BE2C (cell line): ENCODE measurements at regions not wholly inside any gene's neighbourhood (a gene's known extent, or its start where the extent isn't known, plus 50 kb on each side); places are given as distances from the start of the nearest gene placed in this dataset.

Experiments
- DNase-seq: peaks from one replicate; pipeline ENCODE4 v3.0.0-alpha.2; 2020
- H3K27me3 ChIP-seq: fragments of 250-450 bp; sonication (Bioruptor Pico); 2 replicates; pipeline ENCODE4 v1.5.1; 2020; ENCODE audit warnings: mild to moderate bottlenecking
- H3K36me3 ChIP-seq: fragments of 250-450 bp; sonication (Bioruptor Pico); 2 replicates; pipeline ENCODE4 v1.5.1; 2020; ENCODE audit warnings: mild to moderate bottlenecking
- H3K4me1 ChIP-seq: fragments of 250-450 bp; sonication (Bioruptor Pico); 2 replicates; pipeline ENCODE4 v1.5.1; 2020
- H3K4me3 ChIP-seq: 2 replicates; pipeline ENCODE4 v1.5.1; 2011; ENCODE audit warnings: low read depth, low read length
- H3K9me3 ChIP-seq: fragments of 250-450 bp; sonication (Bioruptor Pico); 2 replicates; pipeline ENCODE4 v1.5.1; 2020
- TF ChIP-seq, protein P1 (sequence below): IDR thresholded peaks from 2 replicates; pipeline ENCODE4 v1.5.1; 2012; ENCODE audit warnings: mild to moderate bottlenecking, low read depth, low read length

DNA sequence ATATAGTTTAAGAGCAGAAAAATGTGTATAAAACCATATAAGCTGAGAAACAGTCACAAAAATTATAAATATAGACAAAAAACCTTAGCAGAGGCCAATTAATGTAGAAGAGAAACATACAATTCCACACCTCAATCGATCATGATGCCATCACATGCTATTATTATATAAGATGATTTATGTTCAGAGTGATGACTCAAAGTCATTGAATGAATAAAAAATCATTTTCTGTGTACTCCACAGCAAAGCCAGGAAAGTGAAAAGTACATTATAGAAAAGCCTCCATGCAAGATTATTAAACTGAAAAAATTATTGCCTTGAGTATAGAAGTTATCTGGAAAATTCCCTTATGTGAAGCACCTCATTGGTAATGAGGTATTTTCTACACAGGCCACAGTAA, 229.2 kb upstream of the PPFIA2 start:
- no peaks in the 10 kb centered on the region for H3K9me3 ChIP-seq
- H3K4me1 ChIP-seq: no peaks in the 10 kb centered on the region
- TF ChIP-seq, protein P1, sequence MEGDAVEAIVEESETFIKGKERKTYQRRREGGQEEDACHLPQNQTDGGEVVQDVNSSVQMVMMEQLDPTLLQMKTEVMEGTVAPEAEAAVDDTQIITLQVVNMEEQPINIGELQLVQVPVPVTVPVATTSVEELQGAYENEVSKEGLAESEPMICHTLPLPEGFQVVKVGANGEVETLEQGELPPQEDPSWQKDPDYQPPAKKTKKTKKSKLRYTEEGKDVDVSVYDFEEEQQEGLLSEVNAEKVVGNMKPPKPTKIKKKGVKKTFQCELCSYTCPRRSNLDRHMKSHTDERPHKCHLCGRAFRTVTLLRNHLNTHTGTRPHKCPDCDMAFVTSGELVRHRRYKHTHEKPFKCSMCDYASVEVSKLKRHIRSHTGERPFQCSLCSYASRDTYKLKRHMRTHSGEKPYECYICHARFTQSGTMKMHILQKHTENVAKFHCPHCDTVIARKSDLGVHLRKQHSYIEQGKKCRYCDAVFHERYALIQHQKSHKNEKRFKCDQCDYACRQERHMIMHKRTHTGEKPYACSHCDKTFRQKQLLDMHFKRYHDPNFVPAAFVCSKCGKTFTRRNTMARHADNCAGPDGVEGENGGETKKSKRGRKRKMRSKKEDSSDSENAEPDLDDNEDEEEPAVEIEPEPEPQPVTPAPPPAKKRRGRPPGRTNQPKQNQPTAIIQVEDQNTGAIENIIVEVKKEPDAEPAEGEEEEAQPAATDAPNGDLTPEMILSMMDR: no peak

DNA sequence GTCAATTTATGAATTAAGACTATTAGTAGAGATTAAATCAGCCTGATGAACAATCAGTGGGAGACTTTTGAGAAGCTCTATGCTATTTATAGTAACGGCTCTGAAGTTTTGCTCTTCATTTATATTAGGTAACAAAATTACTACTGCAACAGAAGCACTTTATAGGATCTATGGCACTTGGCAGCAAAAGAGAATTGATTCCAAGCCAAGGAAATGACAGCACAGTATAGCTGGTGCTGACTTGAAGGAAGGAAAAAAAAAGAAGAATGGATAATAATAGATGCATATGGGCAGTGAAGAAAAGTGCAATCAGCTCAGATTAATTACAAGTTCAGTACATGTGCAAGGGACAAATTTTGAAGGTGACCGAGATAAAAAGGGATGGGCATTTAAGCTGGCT, 228.2 kb upstream of the PPFIA2 start:
- no peaks in the 10 kb centered on the region for H3K36me3 ChIP-seq
- TF ChIP-seq, protein P1: no peak

More for the DNA sequence above, 229.2 kb upstream of the PPFIA2 start:
- no peaks in the 10 kb centered on the region for H3K36me3 ChIP-seq
- no peak for DNase-seq
- no peak overlapping the region for H3K4me3 ChIP-seq
- H3K27me3 ChIP-seq: no peaks in the 10 kb centered on the region

DNA sequence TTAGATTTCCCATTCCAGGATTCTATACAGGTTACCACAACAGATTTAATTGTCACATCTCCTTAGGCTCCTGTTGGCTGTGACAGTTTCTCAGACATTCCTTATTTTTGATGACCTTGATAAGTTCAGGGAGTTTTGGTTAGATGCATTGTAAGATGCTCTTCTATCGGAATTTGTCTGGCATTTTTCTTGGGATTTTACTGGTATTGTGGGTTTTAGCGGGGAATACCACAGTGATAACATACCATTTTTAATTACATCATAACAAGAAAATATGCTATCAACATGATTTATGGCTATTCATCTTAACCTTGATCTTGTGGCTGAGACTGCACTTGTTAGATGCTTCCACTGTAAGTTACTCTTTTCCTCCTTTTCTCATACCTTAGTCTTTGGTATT, 217.5 kb upstream of the PPFIA2 start:
- H3K4me3 ChIP-seq: no peak overlapping the region
- no peaks in the 10 kb centered on the region for H3K36me3 ChIP-seq
- no peaks in the 10 kb centered on the region for H3K9me3 ChIP-seq
- H3K27me3 ChIP-seq: no peaks in the 10 kb centered on the region
- DNase-seq: no peak
- TF ChIP-seq, protein P1: no peak
- no peaks in the 10 kb centered on the region for H3K4me1 ChIP-seq

More for the DNA sequence above, 228.2 kb upstream of the PPFIA2 start:
- Histone ChIP-seq H3K27me3 (no peaks in the 10 kb centered on the region), H3K4me1 (no peaks in the 10 kb centered on the region), H3K9me3 (no peaks in the 10 kb centered on the region), H3K4me3 (no peak overlapping the region)
- DNase-seq: no peak

DNA sequence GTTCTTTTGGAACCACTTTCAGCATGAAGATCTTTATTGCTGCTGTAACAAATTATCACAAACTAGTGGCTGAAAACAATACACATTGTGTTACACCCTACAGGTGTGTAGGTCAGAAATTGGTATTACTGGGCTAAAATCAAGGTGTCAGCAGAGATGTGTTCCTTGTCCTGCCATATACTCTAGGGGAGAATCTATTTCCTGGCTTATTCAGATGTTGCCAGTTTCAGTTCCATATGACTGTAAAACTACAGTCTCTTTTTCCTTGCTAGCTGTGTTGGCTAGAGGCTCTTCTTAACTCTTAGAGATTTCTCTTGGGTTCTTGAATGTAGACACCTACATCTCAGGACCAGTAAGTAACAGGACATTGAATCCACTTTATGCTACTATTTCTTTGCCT, 215.6 kb upstream of the PPFIA2 start:
- H3K27me3 ChIP-seq: no peaks in the 10 kb centered on the region
- no peak for DNase-seq
- H3K4me1 ChIP-seq: no peaks in the 10 kb centered on the region
- H3K9me3 ChIP-seq: no peaks in the 10 kb centered on the region
- no peaks in the 10 kb centered on the region for H3K36me3 ChIP-seq
- H3K4me3 ChIP-seq: no peak overlapping the region
- TF ChIP-seq, protein P1: no peak

DNA sequence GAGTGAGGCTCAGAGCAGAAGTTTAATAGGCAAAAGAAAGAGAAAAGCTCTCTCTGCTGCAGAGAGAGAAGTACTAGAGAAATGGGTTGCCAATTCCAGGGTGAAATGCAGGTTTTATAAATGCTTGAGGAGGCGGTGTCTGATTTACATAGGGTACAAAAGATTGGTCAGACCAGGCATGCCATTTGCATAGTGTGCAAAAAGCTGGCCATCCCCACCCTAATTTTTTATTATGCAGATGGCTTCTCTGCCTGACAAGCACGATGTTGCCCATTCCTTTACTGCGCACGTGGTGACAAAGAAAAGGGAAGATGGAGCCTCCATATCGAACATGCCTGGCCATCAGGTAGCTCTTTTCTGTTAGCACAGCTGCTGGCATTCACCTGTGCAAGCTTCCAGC, 209.3 kb upstream of the PPFIA2 start:
- H3K4me1 ChIP-seq: no peaks in the 10 kb centered on the region
- no peaks in the 10 kb centered on the region for H3K9me3 ChIP-seq
- no peaks in the 10 kb centered on the region for H3K27me3 ChIP-seq
- H3K4me3 ChIP-seq: no peak overlapping the region
- no peaks in the 10 kb centered on the region for H3K36me3 ChIP-seq
- TF ChIP-seq, protein P1: no peak
- DNase-seq: no peak

DNA sequence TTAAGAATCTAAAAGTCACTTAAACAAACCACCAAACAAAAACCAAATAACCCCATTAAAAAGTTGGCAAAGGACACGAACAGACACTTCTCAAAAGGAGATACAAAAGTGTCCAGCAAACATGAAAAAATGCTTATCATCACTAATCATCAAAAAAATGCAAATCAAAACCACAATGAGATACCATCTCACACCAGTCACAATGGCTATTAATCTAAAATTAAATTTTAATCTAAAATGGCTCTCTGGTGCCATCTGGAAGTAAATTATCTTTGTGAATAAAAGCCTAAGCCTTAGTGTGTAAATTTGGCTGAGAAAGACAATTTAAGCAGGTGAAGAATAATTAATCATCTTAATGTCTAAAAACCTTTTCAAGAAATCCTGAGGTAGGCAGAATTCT, 204.5 kb upstream of the PPFIA2 start:
- no peak for DNase-seq
- no peaks in the 10 kb centered on the region for H3K27me3 ChIP-seq
- H3K9me3 ChIP-seq: no peaks in the 10 kb centered on the region
- no peak overlapping the region for H3K4me3 ChIP-seq
- H3K4me1 ChIP-seq: no peaks in the 10 kb centered on the region
- TF ChIP-seq, protein P1: no peak
- H3K36me3 ChIP-seq: no peaks in the 10 kb centered on the region
